HG03439 (cell line): ENCODE measurements at regions not wholly inside any gene's neighbourhood (a gene's known extent, or its start where the extent isn't known, plus 50 kb on each side); places are given as distances from the start of the nearest gene placed in this dataset.

Source experiments
- ATAC-seq: cut with Tn5 transposase; IDR thresholded peaks from one replicate; pipeline ENCODE4 v1.9.1; 2021; ENCODE audit warnings: mild to moderate bottlenecking, moderate library complexity; ENCODE audit not compliant: unreplicated experiment

- ATAC-seq, result no peak
These were observed 88.0 kb upstream of the ELL2 start for GRCh38 chr5:96049398-96050272.

GRCh38 chr5:96048763-96049162, 87.1 kb upstream of the ELL2 start:
- no peak for ATAC-seq

GRCh38 chr5:96045888-96046287, 84.2 kb upstream of the ELL2 start:
- ATAC-seq, result no peak

- no peak for ATAC-seq
These were observed 81.8 kb upstream of the ELL2 start for GRCh38 chr5:96043446-96043845.

- no peak for ATAC-seq
These were observed 75.5 kb upstream of the ELL2 start for GRCh38 chr5:96037128-96037527.

- no peak for ATAC-seq
These were observed 74.7 kb upstream of the ELL2 start for GRCh38 chr5:96036301-96036700.

GRCh38 chr5:96035796-96036195, 74.1 kb upstream of the ELL2 start:
- no peak for ATAC-seq

- no peak for ATAC-seq
These were observed 71.5 kb upstream of the ELL2 start for GRCh38 chr5:96033116-96033515.

GRCh38 chr5:96031811-96032261, 70.2 kb upstream of the ELL2 start:
- ATAC-seq, result no peak

GRCh38 chr5:96031180-96031579, 69.5 kb upstream of the ELL2 start:
- ATAC-seq, result no peak

- ATAC-seq, result no peak
These were observed 64.9 kb upstream of the ELL2 start for GRCh38 chr5:96026406-96027041.

GRCh38 chr5:96024683-96025475, 63.2 kb upstream of the ELL2 start:
- ATAC-seq, result no peak

- no peak for ATAC-seq
These were observed 61.9 kb upstream of the ELL2 start for GRCh38 chr5:96023518-96023917.

GRCh38 chr5:96022971-96023370, 61.3 kb upstream of the ELL2 start:
- ATAC-seq, result no peak

- no peak for ATAC-seq
These were observed 56.3 kb upstream of the ELL2 start for GRCh38 chr5:96017951-96018350.

- ATAC-seq, result no peak
These were observed 54.6 kb upstream of the ELL2 start for GRCh38 chr5:96016216-96016615.

GRCh38 chr5:96015709-96016108, 54.1 kb upstream of the ELL2 start:
- ATAC-seq, result no peak

- ATAC-seq, result no peak
These were observed 52.7 kb upstream of the ELL2 start for GRCh38 chr5:96014395-96014794.

- no peak for ATAC-seq
These were observed 51.6 kb upstream of the ELL2 start for GRCh38 chr5:96013254-96013653.

- ATAC-seq, result no peak
These were observed 50.7 kb upstream of the ELL2 start for GRCh38 chr5:96012399-96012798.
